Forelimb muscle (tissue), 1 donor: ENCODE measurements at regions not wholly inside any gene's neighbourhood (a gene's known extent, or its start where the extent isn't known, plus 50 kb on each side); places are given as distances from the start of the nearest gene placed in this dataset.

Experiments used
- DNase-seq: peaks from one replicate; pipeline ENCODE4 v3.0.0-alpha.2; 2013; ENCODE audit warnings: low read depth

- no peak for DNase-seq
These were observed 69.7 kb upstream of the UMPS start for GRCh38 chr3:124660599-124660998.

GRCh38 chr3:124663690-124664089 is 66.6 kb upstream of the UMPS start:
- DNase-seq = no peak

DNA sequence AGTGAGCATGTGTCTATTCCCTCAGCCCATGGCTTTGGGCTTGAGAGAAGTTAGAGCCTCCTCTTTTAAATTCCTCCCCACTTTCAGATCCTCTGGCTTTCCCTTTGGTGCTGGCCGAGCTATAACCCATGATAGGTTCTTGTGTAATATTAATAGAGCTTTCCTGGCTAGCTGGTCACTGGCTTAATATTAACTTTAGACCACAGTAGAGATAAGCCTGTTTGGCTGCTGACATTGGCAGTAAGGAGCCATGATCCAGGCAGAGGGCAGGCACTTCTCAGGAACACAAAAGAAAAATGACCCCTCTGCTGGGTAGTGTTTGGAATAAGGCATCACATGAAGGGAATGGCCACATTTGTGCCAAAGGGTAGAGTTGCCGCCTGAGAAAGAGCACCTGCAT is 65.4 kb upstream of the UMPS start:
- DNase-seq = no peak

DNA sequence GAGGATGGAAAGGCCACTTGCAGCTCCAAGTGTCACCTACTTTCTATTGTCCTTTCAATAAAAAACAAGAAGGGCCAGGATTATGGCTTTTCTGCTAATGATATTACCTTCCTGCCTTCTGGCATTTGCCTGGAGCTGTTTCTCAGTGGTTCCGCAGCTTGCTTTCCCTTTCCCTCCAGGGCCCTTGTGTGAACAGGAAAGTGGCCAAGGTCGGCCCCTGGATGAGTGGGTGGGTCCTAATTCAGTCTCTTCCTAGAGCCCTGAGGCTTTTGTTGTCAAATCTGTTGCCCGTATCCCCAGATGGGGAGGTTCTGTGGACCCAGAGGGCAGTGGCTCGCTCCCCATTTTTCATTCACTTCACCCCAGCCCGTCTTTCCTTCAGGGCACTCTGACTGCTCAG is 64.2 kb upstream of the UMPS start:
- DNase-seq = no peak

- no peak for DNase-seq
These were observed 60.8 kb upstream of the UMPS start for GRCh38 chr3:124669470-124669869.

GRCh38 chr3:124671106-124671505 is 59.1 kb upstream of the UMPS start:
- DNase-seq = no peak

DNA sequence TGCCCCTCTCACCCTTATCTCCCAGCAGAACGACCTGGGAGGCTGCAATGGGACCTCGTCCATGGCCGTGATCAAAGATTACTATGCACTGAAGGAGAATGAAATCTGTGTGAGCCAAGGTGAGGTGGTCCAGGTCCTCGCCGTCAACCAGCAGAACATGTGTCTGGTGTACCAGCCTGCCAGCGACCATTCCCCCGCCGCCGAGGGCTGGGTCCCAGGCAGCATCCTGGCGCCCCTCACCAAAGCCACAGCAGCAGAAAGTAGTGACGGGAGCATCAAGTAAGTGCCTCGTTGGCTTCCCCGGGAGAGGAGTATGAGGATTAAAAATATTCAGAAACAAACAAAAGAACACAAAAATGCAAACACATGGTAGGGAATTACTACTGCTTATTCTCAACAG is 55.9 kb upstream of the UMPS start:
- DNase-seq = no peak

DNA sequence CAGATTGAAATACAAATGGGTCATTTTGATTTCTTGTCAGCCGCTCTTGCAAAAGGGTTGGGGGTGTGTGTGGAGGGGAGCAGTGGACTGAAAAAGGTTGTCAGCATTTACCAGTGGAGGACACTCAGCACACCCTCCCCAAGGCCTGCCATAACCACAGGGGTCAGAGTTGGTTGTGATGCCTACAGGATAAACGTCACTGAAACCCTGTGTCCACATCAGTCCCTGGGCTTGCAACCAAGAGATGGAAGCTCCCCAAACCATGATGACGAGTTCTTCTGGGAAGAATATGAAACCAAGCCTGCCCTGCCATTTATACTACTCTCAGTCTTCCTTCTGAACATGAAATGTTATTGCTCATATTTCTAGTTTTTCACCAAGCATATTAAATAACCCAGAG is 54.0 kb upstream of the UMPS start:
- no peak for DNase-seq

DNA sequence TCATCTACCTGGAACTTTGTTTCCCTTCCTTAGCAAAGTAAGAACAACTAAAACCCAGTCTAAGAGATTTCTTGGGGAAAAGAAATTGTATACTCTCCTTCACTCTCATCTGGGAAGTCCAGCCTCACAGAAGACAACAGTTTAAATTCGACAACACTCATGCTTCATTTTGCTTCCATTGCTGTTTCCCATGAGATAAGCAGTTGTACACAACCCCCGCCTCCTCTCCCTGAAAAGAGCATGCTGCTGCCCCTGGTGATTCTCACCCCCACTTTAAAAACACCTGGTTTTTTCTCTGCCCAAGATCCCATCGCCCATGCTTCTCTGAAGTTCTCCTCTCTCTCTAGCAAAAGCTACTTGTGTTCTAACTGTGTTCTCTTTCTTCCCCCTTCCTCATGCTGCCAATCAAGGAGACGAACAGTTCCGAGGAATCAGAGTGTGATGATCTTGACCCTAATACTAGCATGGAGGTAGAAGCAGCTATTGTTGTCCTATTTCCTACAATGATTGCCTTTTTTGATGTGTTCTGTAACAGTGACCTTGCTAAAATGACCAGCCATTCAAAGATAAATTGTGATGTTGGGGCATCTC is 51.1 kb upstream of the UMPS start:
- DNase-seq = no peak
